ENCODE measurements at regions not wholly inside any gene's neighbourhood (a gene's known extent, or its start where the extent isn't known, plus 50 kb on each side); places are given as distances from the start of the nearest gene placed in this dataset.

DNA sequence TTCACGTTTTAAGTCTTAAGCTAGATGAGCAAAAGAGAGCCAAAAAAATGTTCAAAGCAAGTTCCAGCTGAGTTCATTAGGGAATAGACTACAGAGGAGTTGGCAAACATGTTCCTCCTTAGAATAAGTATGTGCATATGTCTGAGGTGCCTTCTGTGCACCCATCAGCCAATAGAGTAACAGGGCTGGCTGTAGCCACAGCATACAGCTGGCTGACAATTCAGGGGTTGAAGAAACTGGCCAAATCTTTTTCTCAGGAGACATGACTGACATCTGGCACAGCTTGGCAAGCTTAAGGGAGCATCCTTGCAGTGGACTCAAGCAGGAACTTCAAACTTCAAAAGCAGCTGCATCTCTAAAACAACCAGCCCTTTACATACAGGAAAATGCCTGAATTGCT, 414.8 kb upstream of the PCDH20 start:
- H3K14ac ChIP-seq (ENCODE audit: low read length), result no peak overlapping the region
- H3K79me1 ChIP-seq (ENCODE audit: low read length), result no peaks in the 10 kb centered on the region
- no peaks in the 10 kb centered on the region for H3K4me1 ChIP-seq (ENCODE audit: control insufficient read depth in 1 of 2, insufficient read depth in 2 of 2, low read length in 2 of 2)
- DNase-seq, result no peak
- no peak overlapping the region for H4K91ac ChIP-seq (ENCODE audit: low read depth, low read length)
- H3K9ac ChIP-seq (ENCODE audit: low read length), result no peak overlapping the region
- no peaks in the 10 kb centered on the region for H3K36me3 ChIP-seq (ENCODE audit: control insufficient read depth in 1 of 2, insufficient read depth in 2 of 2, low read length in 2 of 2)
- no peak overlapping the region for H3K4me2 ChIP-seq (ENCODE audit: low read length)
- no peak overlapping the region for H2BK12ac ChIP-seq (ENCODE audit: low read length)
- no peak overlapping the region for H3K23ac ChIP-seq (ENCODE audit: low read length)
- H3K4ac ChIP-seq (ENCODE audit: low read depth, low read length), result no peak overlapping the region
- H2BK120ac ChIP-seq (ENCODE audit: insufficient read depth, low read length, poor library complexity), result no peak overlapping the region
- H3K9me3 ChIP-seq (ENCODE audit: insufficient read depth, low read depth, low read length), result no peaks in the 10 kb centered on the region
- no peak overlapping the region for H2AFZ ChIP-seq (ENCODE audit: insufficient read depth, low read length, poor library complexity)
- H3K4me3 ChIP-seq (ENCODE audit: low read depth, low read length), result no peak overlapping the region
- no peaks in the 10 kb centered on the region for H3K79me2 ChIP-seq (ENCODE audit: control insufficient read depth, insufficient read depth, low read length, poor library complexity)
- no peak overlapping the region for H4K12ac ChIP-seq (ENCODE audit: low read depth, low read length)
- H4K8ac ChIP-seq (ENCODE audit: low read depth, low read length), result no peak overlapping the region
- H3K27ac ChIP-seq (ENCODE audit: low read depth, low read length), result no peak overlapping the region
- H3K27me3 ChIP-seq (ENCODE audit: insufficient read depth, low read length), result no peaks in the 10 kb centered on the region
- H2AK5ac ChIP-seq (ENCODE audit: low read length), result no peak overlapping the region
- no CpG with 5 or more reads among the region's 1 CpG for whole genome bisulfite sequencing (ENCODE audit: extremely low coverage, insufficient coverage, insufficient read length)
- H3K18ac ChIP-seq (ENCODE audit: low read length), result no peak overlapping the region
- no peak overlapping the region for H2BK5ac ChIP-seq (ENCODE audit: low read depth, low read length, poor library complexity)

DNA sequence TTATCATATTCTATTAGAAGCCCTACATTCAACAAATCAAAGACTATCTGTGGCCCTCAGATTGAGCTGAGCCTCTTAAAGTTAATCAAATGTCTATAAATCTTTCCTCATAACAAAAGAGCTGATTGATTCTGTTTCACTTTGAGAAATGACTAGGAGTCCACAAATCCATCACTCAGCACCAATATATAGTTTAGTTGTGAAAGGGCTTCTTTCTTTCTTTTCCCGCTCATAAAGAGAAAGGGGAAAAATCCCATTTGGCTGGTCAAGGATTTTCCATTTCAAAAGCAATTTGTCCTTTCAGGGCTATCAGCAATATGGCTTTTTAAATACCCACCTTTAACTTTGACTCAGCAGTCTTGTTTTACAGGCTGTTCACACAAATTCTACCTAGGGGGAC, 408.5 kb upstream of the PCDH20 start:
- no peaks in the 10 kb centered on the region for H3K4me1 ChIP-seq (ENCODE audit: control insufficient read depth in 1 of 2, insufficient read depth in 2 of 2, low read length in 2 of 2)
- H3K36me3 ChIP-seq (ENCODE audit: control insufficient read depth in 1 of 2, insufficient read depth in 2 of 2, low read length in 2 of 2), result no peaks in the 10 kb centered on the region
- no peak overlapping the region for H4K12ac ChIP-seq (ENCODE audit: low read depth, low read length)
- no peak overlapping the region for H3K23ac ChIP-seq (ENCODE audit: low read length)
- H3K4ac ChIP-seq (ENCODE audit: low read depth, low read length), result no peak overlapping the region
- H3K79me1 ChIP-seq (ENCODE audit: low read length), result no peaks in the 10 kb centered on the region
- H3K9me3 ChIP-seq (ENCODE audit: insufficient read depth, low read depth, low read length), result no peaks in the 10 kb centered on the region
- no peaks in the 10 kb centered on the region for H3K79me2 ChIP-seq (ENCODE audit: control insufficient read depth, insufficient read depth, low read length, poor library complexity)
- H3K4me3 ChIP-seq (ENCODE audit: low read depth, low read length), result no peak overlapping the region
- no peak overlapping the region for H2AK5ac ChIP-seq (ENCODE audit: low read length)
- DNase-seq, result no peak
- H3K27me3 ChIP-seq (ENCODE audit: insufficient read depth, low read length), result no peaks in the 10 kb centered on the region
- H3K9ac ChIP-seq (ENCODE audit: low read length), result no peak overlapping the region
- WGBS (ENCODE audit: extremely low coverage, insufficient coverage, insufficient read length), result no CpG with 5 or more reads among the region's 1 CpG
- H3K27ac ChIP-seq (ENCODE audit: low read depth, low read length), result no peak overlapping the region
- H4K8ac ChIP-seq (ENCODE audit: low read depth, low read length), result no peak overlapping the region
- H3K18ac ChIP-seq (ENCODE audit: low read length), result no peak overlapping the region
- no peak overlapping the region for H2BK5ac ChIP-seq (ENCODE audit: low read depth, low read length, poor library complexity)
- no peak overlapping the region for H2BK120ac ChIP-seq (ENCODE audit: insufficient read depth, low read length, poor library complexity)
- H3K4me2 ChIP-seq (ENCODE audit: low read length), result no peak overlapping the region
- H3K14ac ChIP-seq (ENCODE audit: low read length), result no peak overlapping the region
- no peak overlapping the region for H2AFZ ChIP-seq (ENCODE audit: insufficient read depth, low read length, poor library complexity)
- no peak overlapping the region for H2BK12ac ChIP-seq (ENCODE audit: low read length)
- no peak overlapping the region for H4K91ac ChIP-seq (ENCODE audit: low read depth, low read length)

DNA sequence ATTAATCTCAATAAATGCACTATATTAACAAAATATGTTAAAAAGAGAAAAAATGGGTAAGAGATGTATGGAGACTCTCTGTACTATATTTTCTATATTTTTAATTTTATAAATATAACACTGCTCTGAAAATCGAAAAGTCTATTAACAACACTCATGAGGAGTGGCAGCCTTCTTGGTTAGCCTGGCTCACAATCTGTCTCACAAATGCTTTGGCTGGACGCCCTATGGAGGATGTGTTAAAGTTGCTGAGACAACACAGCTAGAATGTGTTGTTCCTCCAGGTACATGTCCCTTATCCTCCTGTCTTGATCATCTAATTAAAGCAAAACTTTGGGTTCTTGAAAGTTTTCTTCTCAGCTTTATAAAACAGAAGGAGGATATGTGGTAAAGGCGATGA, 396.6 kb upstream of the PCDH20 start:
- Histone ChIP-seq H3K4me1 (ENCODE audit: control insufficient read depth in 1 of 2, insufficient read depth in 2 of 2, low read length in 2 of 2) (no peaks in the 10 kb centered on the region), H2BK120ac (ENCODE audit: insufficient read depth, low read length, poor library complexity) (no peak overlapping the region), H3K23ac (ENCODE audit: low read length) (no peak overlapping the region), H4K8ac (ENCODE audit: low read depth, low read length) (no peak overlapping the region), H2AFZ (ENCODE audit: insufficient read depth, low read length, poor library complexity) (no peak overlapping the region), H2BK5ac (ENCODE audit: low read depth, low read length, poor library complexity) (no peak overlapping the region), H3K27ac (ENCODE audit: low read depth, low read length) (no peak overlapping the region), H4K12ac (ENCODE audit: low read depth, low read length) (no peak overlapping the region), H3K9me3 (ENCODE audit: insufficient read depth, low read depth, low read length) (peaks cover 1% of the 10 kb centered on the region), H3K4ac (ENCODE audit: low read depth, low read length) (no peak overlapping the region), H3K27me3 (ENCODE audit: insufficient read depth, low read length) (no peaks in the 10 kb centered on the region), H2BK12ac (ENCODE audit: low read length) (no peak overlapping the region), H3K14ac (ENCODE audit: low read length) (no peak overlapping the region), H3K79me2 (ENCODE audit: control insufficient read depth, insufficient read depth, low read length, poor library complexity) (no peaks in the 10 kb centered on the region), H3K9ac (ENCODE audit: low read length) (no peak overlapping the region), H3K4me3 (ENCODE audit: low read depth, low read length) (no peak overlapping the region), H3K4me2 (ENCODE audit: low read length) (no peak overlapping the region), H3K18ac (ENCODE audit: low read length) (no peak overlapping the region), H3K79me1 (ENCODE audit: low read length) (no peaks in the 10 kb centered on the region), H4K91ac (ENCODE audit: low read depth, low read length) (no peak overlapping the region), H3K36me3 (ENCODE audit: control insufficient read depth in 1 of 2, insufficient read depth in 2 of 2, low read length in 2 of 2) (no peaks in the 10 kb centered on the region), H2AK5ac (ENCODE audit: low read length) (no peak overlapping the region)
- DNase-seq, result no peak
- WGBS (ENCODE audit: extremely low coverage, insufficient coverage, insufficient read length), result no CpG with 5 or more reads among the region's 3 CpGs

DNA sequence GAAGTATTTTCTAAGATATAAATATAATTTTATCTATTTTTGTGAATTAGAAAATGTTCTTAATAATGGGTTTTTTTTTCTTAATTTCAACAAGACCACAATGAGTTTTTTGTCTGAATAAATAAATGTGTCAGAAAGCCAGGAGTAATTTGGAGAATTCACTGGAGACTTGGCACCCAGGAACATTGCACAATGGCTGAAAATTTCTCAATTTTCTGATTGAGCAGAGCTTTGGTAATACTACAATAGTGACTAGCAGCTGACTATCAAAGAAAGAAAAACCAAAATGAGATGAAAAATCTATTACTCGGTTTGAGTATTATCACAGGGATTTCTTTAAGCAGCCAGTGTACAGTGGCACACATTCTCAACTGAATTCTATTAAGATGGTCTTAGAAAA, 394.4 kb upstream of the PCDH20 start:
- no peak for DNase-seq

More for the DNA sequence above, 394.4 kb upstream of the PCDH20 start:
- WGBS (ENCODE audit: extremely low coverage, insufficient coverage, insufficient read length), result no CpG with 5 or more reads among the region's 1 CpG
- Histone ChIP-seq H3K4me1 (ENCODE audit: control insufficient read depth in 1 of 2, insufficient read depth in 2 of 2, low read length in 2 of 2) (no peaks in the 10 kb centered on the region), H4K12ac (ENCODE audit: low read depth, low read length) (no peak overlapping the region), H3K4ac (ENCODE audit: low read depth, low read length) (no peak overlapping the region), H2BK120ac (ENCODE audit: insufficient read depth, low read length, poor library complexity) (no peak overlapping the region), H3K27me3 (ENCODE audit: insufficient read depth, low read length) (no peaks in the 10 kb centered on the region), H4K8ac (ENCODE audit: low read depth, low read length) (no peak overlapping the region), H3K79me1 (ENCODE audit: low read length) (no peaks in the 10 kb centered on the region), H3K4me3 (ENCODE audit: low read depth, low read length) (no peak overlapping the region), H3K14ac (ENCODE audit: low read length) (no peak overlapping the region), H3K23ac (ENCODE audit: low read length) (no peak overlapping the region), H2BK12ac (ENCODE audit: low read length) (no peak overlapping the region), H3K9ac (ENCODE audit: low read length) (no peak overlapping the region), H3K18ac (ENCODE audit: low read length) (no peak overlapping the region), H3K9me3 (ENCODE audit: insufficient read depth, low read depth, low read length) (no peaks in the 10 kb centered on the region), H3K27ac (ENCODE audit: low read depth, low read length) (no peak overlapping the region), H2AK5ac (ENCODE audit: low read length) (no peak overlapping the region), H3K79me2 (ENCODE audit: control insufficient read depth, insufficient read depth, low read length, poor library complexity) (no peaks in the 10 kb centered on the region), H3K4me2 (ENCODE audit: low read length) (no peak overlapping the region), H2AFZ (ENCODE audit: insufficient read depth, low read length, poor library complexity) (no peak overlapping the region), H2BK5ac (ENCODE audit: low read depth, low read length, poor library complexity) (no peak overlapping the region), H3K36me3 (ENCODE audit: control insufficient read depth in 1 of 2, insufficient read depth in 2 of 2, low read length in 2 of 2) (no peaks in the 10 kb centered on the region), H4K91ac (ENCODE audit: low read depth, low read length) (no peak overlapping the region)
